Central memory CD8-positive, alpha-beta T cell (primary cell): ENCODE measurements at regions not wholly inside any gene's neighbourhood (a gene's known extent, or its start where the extent isn't known, plus 50 kb on each side); places are given as distances from the start of the nearest gene placed in this dataset.

Experiments
- ATAC-seq: fragments of 150-1000 bp; cut with Tn5 transposase; replicated peaks from 2 replicates; pipeline ENCODE4 v1.10.0; 2022; ENCODE audit warnings: mild to moderate bottlenecking, moderate FRiP score, moderate number of reproducible peaks; ENCODE audit not compliant: poor library complexity, severe bottlenecking; ENCODE audit errors: extremely low read depth
- DNase-seq, 2 donors: peaks; one replicate each; pipeline ENCODE4 v3.0.0; 2021; ENCODE audit warnings: low spot score in 2 of 2
- H3K27ac Mint-ChIP-seq: one replicate; pipeline ENCODE4 v1.8.0; 2022; ENCODE audit warnings: low read depth, mild to moderate bottlenecking, moderate library complexity, mixed read lengths
- H3K27me3 Mint-ChIP-seq: one replicate; pipeline ENCODE4 v1.8.0; 2022; ENCODE audit warnings: mixed read lengths
- H3K36me3 Mint-ChIP-seq: one replicate; pipeline ENCODE4 v1.8.0; 2022; ENCODE audit warnings: mild to moderate bottlenecking, moderate library complexity, mixed read lengths; ENCODE audit not compliant: insufficient read depth
- H3K4me1 Mint-ChIP-seq: one replicate; pipeline ENCODE4 v1.8.0; 2022; ENCODE audit warnings: mixed read lengths
- H3K4me3 Mint-ChIP-seq: one replicate; pipeline ENCODE4 v1.8.0; 2022; ENCODE audit warnings: mild to moderate bottlenecking, moderate library complexity, mixed read lengths
- H3K9me3 Mint-ChIP-seq: one replicate; pipeline ENCODE4 v1.8.0; 2022; ENCODE audit warnings: mixed read lengths

DNA sequence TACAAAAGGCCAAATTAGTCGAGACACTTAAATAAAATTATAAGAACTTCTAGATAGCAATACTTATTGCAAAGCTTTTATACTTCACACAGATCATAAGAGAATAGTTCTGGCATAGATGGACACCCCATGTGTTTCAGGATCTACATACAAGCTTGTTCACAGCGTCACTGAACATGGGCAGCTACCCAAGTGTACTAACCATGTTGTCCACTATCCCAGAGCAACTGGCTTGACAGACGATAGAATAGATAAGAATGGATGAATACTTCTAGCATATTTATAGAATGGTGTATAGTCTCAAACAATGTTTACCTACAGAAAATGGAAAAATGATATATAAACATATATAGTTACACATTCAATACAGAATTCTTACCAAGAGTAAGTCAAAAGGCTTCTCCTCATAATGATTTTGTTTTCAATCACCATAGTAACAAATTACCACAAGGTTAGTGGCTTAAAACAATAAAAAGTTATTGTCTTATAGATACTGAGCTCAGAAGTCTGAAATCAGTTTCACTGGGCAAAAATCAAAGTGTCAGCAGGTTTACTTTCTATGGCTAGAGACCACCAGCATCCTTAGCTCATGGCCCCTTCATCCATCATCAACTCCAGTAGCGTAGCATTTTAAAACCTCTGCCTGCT lies 446.7 kb downstream of the DMRTA1 start:
- peaks cover 8% of the 10 kb centered on the region for H3K9me3 Mint-ChIP-seq
- no peak overlapping the region for H3K4me3 Mint-ChIP-seq
- no peak overlapping the region for H3K27ac Mint-ChIP-seq
- H3K36me3 Mint-ChIP-seq, result no peaks in the 10 kb centered on the region
- no peaks in the 10 kb centered on the region for H3K27me3 Mint-ChIP-seq
- ATAC-seq (no peak), DNase-seq (no peak)
- H3K4me1 Mint-ChIP-seq, result no peaks in the 10 kb centered on the region

DNA sequence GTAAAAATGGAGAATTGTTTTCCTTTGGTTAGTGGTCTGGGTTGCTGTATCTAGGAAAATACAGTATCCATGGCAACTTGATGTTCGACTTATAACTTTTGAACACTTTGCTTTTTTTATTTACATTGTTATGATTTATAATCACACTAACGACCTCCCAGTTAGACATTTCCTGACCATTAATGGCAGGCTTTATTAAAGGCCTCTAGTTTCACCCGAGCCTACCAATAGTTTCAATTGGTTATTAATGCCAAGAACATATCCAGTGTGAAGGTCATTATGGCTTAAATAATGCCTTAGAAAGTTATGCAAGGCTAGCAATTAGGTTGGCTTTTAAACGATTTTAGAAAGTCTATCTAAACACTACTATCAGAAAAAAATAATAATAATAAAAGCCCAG lies 452.0 kb downstream of the DMRTA1 start:
- Mint-ChIP-seq H3K36me3 (no peaks in the 10 kb centered on the region), H3K27ac (no peak overlapping the region), H3K27me3 (no peaks in the 10 kb centered on the region), H3K4me1 (no peaks in the 10 kb centered on the region), H3K9me3 (peaks cover 11% of the 10 kb centered on the region), H3K4me3 (no peak overlapping the region)
- ATAC-seq (no peak), DNase-seq (no peak)

DNA sequence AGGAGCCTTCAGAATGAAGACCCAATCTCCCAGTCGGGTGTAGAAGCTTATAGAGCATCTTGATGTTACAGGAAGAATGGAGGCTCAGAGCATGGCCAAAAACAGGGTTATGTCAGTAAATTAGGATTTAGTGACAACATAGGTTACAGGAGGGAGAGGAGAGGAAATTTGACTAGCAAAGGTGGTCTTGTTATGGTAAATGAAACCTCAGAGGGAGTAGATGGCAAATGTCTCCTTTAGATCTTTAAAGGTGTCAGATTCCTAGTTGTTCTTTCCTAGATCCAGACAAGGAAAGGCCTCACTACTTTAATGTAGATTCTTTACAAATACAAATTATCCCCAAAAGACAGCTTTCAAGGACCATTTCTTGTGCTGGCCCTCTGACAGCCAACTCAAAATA lies 465.0 kb downstream of the DMRTA1 start:
- H3K27ac Mint-ChIP-seq, result no peak overlapping the region
- H3K36me3 Mint-ChIP-seq, result no peaks in the 10 kb centered on the region
- DNase-seq (no peak), ATAC-seq (no peak)
- H3K4me3 Mint-ChIP-seq, result no peak overlapping the region
- no peaks in the 10 kb centered on the region for H3K4me1 Mint-ChIP-seq
- peaks cover 20% of the 10 kb centered on the region for H3K9me3 Mint-ChIP-seq
- no peaks in the 10 kb centered on the region for H3K27me3 Mint-ChIP-seq

DNA sequence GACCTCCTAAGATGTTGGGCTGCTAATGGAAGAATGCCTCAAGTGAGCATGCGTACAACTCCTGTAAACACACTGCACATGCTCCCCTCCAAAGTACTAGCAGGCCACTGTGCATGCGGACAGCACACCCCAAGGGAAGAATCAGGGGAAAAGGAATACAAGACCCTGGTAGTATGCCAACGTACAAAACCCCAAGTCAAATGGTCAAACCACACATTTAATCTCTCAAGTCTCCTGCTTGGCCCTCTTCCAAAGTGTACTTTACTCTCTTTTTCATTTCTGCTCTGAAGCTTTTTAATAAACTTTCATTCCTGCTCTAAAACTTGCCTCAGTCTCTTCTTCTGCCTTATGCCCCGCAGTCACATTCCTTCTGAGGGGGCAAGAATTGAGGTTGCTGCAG lies 466.4 kb downstream of the DMRTA1 start:
- Mint-ChIP-seq H3K4me1 (no peaks in the 10 kb centered on the region), H3K4me3 (no peak overlapping the region), H3K36me3 (no peaks in the 10 kb centered on the region), H3K27ac (no peak overlapping the region), H3K27me3 (no peaks in the 10 kb centered on the region), H3K9me3 (peaks cover 20% of the 10 kb centered on the region)
- DNase-seq (no peak), ATAC-seq (no peak)

DNA sequence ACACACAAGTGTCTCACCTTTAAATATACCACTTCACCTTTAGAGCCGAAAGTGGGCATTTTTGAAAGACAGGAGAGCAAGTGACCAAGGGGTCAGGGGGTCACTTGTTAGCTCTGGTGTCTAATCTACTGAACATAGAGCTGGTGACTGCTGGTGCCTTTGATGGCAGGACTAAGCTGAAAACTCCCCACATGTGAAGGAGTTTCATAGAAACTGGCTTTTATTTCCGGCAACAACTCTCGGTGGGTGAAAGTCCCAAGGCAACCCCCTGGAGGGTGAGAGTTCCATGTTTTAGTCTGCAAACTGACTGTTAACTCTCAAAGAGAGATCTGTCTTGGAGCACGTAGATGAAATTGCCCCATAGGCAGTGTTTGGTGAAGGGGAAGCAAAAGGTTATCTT lies 466.9 kb downstream of the DMRTA1 start:
- Mint-ChIP-seq H3K4me1 (no peaks in the 10 kb centered on the region), H3K9me3 (peaks cover 20% of the 10 kb centered on the region), H3K27ac (no peak overlapping the region), H3K4me3 (no peak overlapping the region), H3K36me3 (no peaks in the 10 kb centered on the region), H3K27me3 (no peaks in the 10 kb centered on the region)
- DNase-seq (no peak), ATAC-seq (no peak)

DNA sequence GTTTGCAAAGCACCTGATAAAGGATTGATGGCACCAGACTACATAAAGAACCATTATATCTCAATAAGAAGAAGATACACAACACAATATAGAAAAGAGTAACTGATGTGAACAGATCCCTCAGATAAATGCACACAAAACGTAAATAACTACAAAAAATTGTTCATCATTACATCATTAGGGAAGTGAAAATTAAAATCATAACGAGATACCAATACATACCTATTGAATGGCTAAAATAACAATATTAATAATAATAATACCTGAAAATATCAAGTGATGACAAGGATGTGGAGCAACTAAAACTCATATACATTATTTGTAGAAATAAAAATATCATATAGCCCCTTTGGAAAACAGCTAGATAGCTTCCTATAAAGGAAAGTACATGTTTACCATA lies 469.5 kb downstream of the DMRTA1 start:
- DNase-seq (no peak), ATAC-seq (no peak)
- no peaks in the 10 kb centered on the region for H3K27me3 Mint-ChIP-seq
- H3K4me3 Mint-ChIP-seq, result no peak overlapping the region
- no peak overlapping the region for H3K27ac Mint-ChIP-seq
- no peaks in the 10 kb centered on the region for H3K4me1 Mint-ChIP-seq
- no peaks in the 10 kb centered on the region for H3K36me3 Mint-ChIP-seq
- H3K9me3 Mint-ChIP-seq, result peaks cover 13% of the 10 kb centered on the region

DNA sequence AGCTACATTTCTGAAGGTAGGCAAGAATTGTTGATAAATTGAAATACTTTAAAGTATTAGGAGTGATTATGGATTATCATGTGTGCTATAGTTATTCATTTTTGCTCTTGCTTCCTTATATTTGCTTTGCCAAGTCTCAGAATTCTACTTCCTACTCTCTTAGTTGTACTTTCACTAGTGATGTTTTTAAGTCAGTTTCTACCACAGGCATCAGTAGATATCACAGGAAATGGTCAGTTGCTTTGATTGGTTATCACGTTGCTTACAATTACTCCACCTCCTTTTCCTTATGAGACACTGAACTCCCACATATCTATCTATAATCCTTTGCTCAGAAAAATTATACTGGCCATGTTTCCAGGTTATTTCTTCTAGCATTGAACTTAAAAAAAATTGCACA lies 472.8 kb downstream of the DMRTA1 start:
- Mint-ChIP-seq H3K36me3 (no peaks in the 10 kb centered on the region), H3K27me3 (no peaks in the 10 kb centered on the region), H3K4me3 (no peak overlapping the region), H3K9me3 (no peaks in the 10 kb centered on the region), H3K4me1 (no peaks in the 10 kb centered on the region), H3K27ac (no peak overlapping the region)
- DNase-seq (no peak), ATAC-seq (no peak)

DNA sequence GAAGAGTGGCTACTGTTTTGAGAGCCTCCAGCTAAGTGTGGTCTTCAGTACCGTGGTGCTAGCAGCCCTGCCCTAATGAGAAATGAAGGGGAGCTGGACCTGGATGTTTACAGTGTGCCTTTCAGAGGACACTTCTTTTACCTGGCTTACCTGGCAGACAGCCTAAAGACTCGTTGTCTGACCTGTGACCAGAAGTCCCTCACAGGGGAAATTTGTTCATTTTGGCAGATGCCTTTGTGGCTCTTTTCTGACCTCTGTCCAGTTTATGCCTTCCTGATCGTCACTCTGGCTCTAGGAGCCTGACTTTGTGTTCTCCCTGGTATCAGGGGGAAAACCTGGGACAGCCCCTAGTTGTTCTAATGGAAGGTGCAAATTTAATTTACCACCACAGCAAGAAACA lies 475.1 kb downstream of the DMRTA1 start:
- DNase-seq (no peak), ATAC-seq (no peak)
- Mint-ChIP-seq H3K36me3 (no peaks in the 10 kb centered on the region), H3K27ac (no peak overlapping the region), H3K4me1 (no peaks in the 10 kb centered on the region), H3K27me3 (no peaks in the 10 kb centered on the region), H3K4me3 (no peak overlapping the region), H3K9me3 (no peaks in the 10 kb centered on the region)

DNA sequence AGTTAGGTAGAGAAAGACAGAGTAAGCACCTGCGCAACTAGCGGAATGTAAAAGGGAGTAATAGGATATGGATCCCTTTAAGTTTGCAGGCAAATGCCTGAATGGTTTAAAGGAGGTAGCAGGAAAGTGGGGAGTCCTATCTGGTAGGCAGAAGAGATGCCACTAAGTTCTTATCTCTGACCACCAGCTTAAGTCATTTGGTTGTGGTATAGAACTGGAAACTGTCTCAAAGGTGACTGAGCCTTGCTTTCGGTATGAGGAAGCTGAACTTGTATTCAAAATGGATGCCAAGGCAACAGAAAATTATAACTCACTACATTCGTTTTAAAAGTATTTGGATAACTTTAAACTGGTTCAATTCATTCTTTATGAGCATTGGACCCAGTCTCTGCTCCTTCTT lies 475.6 kb downstream of the DMRTA1 start:
- no peaks in the 10 kb centered on the region for H3K9me3 Mint-ChIP-seq
- H3K27ac Mint-ChIP-seq, result no peak overlapping the region
- no peaks in the 10 kb centered on the region for H3K4me1 Mint-ChIP-seq
- no peaks in the 10 kb centered on the region for H3K36me3 Mint-ChIP-seq
- ATAC-seq (no peak), DNase-seq (no peak)
- no peak overlapping the region for H3K4me3 Mint-ChIP-seq
- H3K27me3 Mint-ChIP-seq, result no peaks in the 10 kb centered on the region

DNA sequence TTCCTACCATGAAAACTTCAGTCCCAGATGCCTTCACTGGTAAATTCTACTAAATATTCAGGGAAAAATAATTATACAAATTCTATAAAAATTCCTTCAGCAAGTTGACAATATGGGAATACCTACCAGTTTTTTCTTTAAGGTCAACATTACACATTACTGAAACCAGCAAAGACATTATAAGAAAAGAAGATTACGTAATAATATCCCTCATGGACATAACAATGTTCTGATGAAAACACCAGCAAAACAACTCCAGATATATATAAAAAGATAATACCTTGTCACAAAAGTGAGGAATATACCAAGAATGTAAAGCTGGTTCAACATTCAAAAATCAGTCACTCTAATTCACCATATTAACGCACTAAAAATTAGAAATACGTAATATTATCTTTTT lies 507.9 kb downstream of the DMRTA1 start:
- ATAC-seq, result no peak
- Mint-ChIP-seq H3K27ac (no peak overlapping the region), H3K9me3 (peaks cover 12% of the 10 kb centered on the region), H3K27me3 (no peaks in the 10 kb centered on the region), H3K36me3 (no peaks in the 10 kb centered on the region), H3K4me1 (no peaks in the 10 kb centered on the region), H3K4me3 (no peak overlapping the region)
- no peak for DNase-seq

DNA sequence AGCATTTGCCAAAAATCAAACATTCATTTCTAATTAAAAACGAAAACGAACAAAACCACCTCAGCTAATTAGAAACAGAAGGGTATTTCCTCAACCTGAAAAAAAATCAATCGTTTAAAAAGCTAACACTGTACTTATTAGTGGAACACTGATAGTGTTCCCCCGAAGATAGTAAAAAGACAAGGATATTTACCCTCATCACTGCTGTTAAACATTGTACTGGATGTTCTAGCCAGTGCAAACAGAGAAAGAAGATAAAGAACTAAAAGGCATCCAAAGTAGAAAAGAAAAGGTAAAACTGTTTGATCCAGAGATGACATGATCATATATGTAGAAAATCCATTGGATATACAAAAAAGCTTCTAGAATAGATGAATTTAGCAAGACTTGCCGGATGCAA lies 508.3 kb downstream of the DMRTA1 start:
- Mint-ChIP-seq H3K27ac (no peak overlapping the region), H3K4me1 (no peaks in the 10 kb centered on the region), H3K27me3 (no peaks in the 10 kb centered on the region), H3K4me3 (no peak overlapping the region), H3K36me3 (no peaks in the 10 kb centered on the region), H3K9me3 (peaks cover 12% of the 10 kb centered on the region)
- ATAC-seq (no peak), DNase-seq (no peak)

DNA sequence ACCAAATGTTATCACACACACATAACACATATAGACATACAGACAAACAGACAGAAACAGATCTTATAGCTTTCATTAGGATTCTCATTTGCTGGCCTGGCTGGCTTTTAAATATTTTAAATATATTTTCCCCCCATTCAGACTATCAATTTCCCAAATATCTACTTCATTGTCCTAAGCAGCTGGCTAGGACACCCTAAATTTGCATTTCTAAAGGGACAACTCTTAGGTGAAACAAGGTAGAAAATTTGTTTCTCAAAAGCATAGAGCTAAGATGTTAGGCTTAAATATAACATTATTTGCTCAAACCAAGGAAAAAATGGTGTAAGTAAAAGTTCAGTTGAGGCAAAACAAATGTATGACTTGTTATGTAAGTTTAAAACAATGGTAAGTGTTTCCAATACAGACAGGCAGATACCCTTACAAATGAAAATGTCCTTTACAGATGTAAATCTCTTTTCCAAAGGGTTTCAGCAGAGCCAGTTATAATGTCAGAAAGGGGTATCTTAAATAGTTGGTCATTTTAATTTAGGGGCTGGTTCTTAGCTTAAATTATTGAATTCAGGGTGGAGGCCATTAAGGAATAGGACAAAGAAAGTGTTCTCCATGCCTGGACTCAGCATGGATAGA lies 522.8 kb downstream of the DMRTA1 start:
- Mint-ChIP-seq H3K9me3 (peaks cover 16% of the 10 kb centered on the region), H3K27ac (no peak overlapping the region), H3K4me1 (no peaks in the 10 kb centered on the region), H3K27me3 (no peaks in the 10 kb centered on the region), H3K4me3 (no peak overlapping the region), H3K36me3 (no peaks in the 10 kb centered on the region)
- ATAC-seq, result no peak
- no peak for DNase-seq

DNA sequence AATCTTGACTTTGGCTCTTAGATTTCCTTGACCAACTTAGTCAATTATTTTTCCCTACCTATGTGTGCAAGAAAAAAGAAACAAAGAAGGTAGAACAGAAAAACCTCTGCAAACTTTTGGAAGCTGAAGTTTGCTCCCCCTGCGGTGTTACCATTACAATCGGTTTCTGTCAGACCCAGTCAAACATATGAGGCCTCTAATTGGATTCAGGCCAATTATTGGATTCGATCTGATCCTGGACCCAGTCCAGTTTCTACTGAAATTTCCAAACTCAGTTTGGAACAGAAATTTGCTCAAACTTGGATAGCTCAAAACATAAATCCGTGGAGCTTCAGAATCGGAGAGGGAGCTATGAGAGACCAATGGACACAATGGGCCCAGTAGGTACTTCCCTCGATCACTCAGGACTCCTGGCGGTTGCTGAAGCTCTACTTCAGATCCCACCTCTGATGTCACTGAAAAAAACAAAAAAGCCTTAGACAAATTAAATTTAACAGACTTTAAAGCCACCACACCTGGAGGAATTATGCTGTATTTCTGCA lies 523.9 kb downstream of the DMRTA1 start:
- Mint-ChIP-seq H3K4me3 (no peak overlapping the region), H3K27ac (no peak overlapping the region), H3K36me3 (no peaks in the 10 kb centered on the region), H3K27me3 (no peaks in the 10 kb centered on the region), H3K9me3 (peaks cover 20% of the 10 kb centered on the region), H3K4me1 (no peaks in the 10 kb centered on the region)
- ATAC-seq, result no peak
- DNase-seq, result no peak
